ENCODE measurements at regions not wholly inside any gene's neighbourhood (a gene's known extent, or its start where the extent isn't known, plus 50 kb on each side); places are given as distances from the start of the nearest gene placed in this dataset.
"Not testable (repeated sequence)": the region's sequence is repeated elsewhere in the genome, so short reads cannot be mapped to it uniquely, and the experiment has no call there.

- peak; percentile 16 to 39 for DNase-seq (ENCODE audit: low read depth in 2 of 2)
These were observed 64.3 kb upstream of the DDHD1 start for GRCh38 chr14:53217316-53217994.

GRCh38 chr14:53216955-53217315 lies 63.8 kb upstream of the DDHD1 start:
- not testable (repeated sequence) for DNase-seq (ENCODE audit: low read depth in 2 of 2)

GRCh38 chr14:53216478-53216877 lies 63.4 kb upstream of the DDHD1 start:
- not testable (repeated sequence) for DNase-seq (ENCODE audit: low read depth in 2 of 2)

GRCh38 chr14:53215101-53215500 lies 62.0 kb upstream of the DDHD1 start:
- DNase-seq (ENCODE audit: low read depth in 2 of 2) = no peak

- no peak for DNase-seq (ENCODE audit: low read depth in 2 of 2)
These were observed 61.3 kb upstream of the DDHD1 start for GRCh38 chr14:53214384-53214783.

GRCh38 chr14:53213761-53214160 lies 60.6 kb upstream of the DDHD1 start:
- DNase-seq (ENCODE audit: low read depth in 2 of 2) = no peak

GRCh38 chr14:53209370-53209769 lies 56.2 kb upstream of the DDHD1 start:
- no peak for DNase-seq (ENCODE audit: low read depth in 2 of 2)
